GM18870 (cell line): ENCODE measurements at regions not wholly inside any gene's neighbourhood (a gene's known extent, or its start where the extent isn't known, plus 50 kb on each side); places are given as distances from the start of the nearest gene placed in this dataset.
"Not testable (repeated sequence)": the region's sequence is repeated elsewhere in the genome, so short reads cannot be mapped to it uniquely, and the experiment has no call there.

Source experiments
- ATAC-seq: cut with Tn5 transposase; IDR thresholded peaks from one replicate; pipeline ENCODE4 v1.9.1; 2021; ENCODE audit warnings: moderate library complexity; ENCODE audit not compliant: unreplicated experiment

- no peak for ATAC-seq
Observed at GRCh38 chrX:65971151-65971550, 68.7 kb downstream of the VSIG4 start.

GRCh38 chrX:65967159-65967558, 72.7 kb downstream of the VSIG4 start:
- ATAC-seq = not testable (repeated sequence)

GRCh38 chrX:65961714-65962113, 78.2 kb downstream of the VSIG4 start:
- ATAC-seq = no peak

- ATAC-seq = no peak
Observed at GRCh38 chrX:65948103-65948502, 91.8 kb downstream of the VSIG4 start.

GRCh38 chrX:65941775-65942174, 98.1 kb downstream of the VSIG4 start:
- no peak for ATAC-seq

- no peak for ATAC-seq
Observed at GRCh38 chrX:65933085-65933589, 106.7 kb downstream of the VSIG4 start.

GRCh38 chrX:65932173-65933084, 107.5 kb downstream of the VSIG4 start:
- no peak for ATAC-seq

GRCh38 chrX:65928522-65928921, 111.4 kb downstream of the VSIG4 start:
- ATAC-seq = no peak

- not testable (repeated sequence) for ATAC-seq
Observed at GRCh38 chrX:65927386-65927785, 112.5 kb downstream of the VSIG4 start.

GRCh38 chrX:65926095-65927019, 113.5 kb downstream of the VSIG4 start:
- peak; percentile 78 for ATAC-seq

- no peak for ATAC-seq
Observed at GRCh38 chrX:65925592-65925991, 114.3 kb downstream of the VSIG4 start.

- ATAC-seq = no peak
Observed at GRCh38 chrX:65925005-65925404, 114.9 kb downstream of the VSIG4 start.

GRCh38 chrX:65921363-65921762, 118.5 kb downstream of the VSIG4 start:
- no peak for ATAC-seq

- no peak for ATAC-seq
Observed at GRCh38 chrX:65920620-65921019, 119.3 kb downstream of the VSIG4 start.

GRCh38 chrX:65910899-65911298, 129.0 kb downstream of the VSIG4 start:
- ATAC-seq = no peak

- ATAC-seq = no peak
Observed at GRCh38 chrX:65903750-65904149, 136.1 kb downstream of the VSIG4 start.

GRCh38 chrX:65902011-65902410, 137.9 kb downstream of the VSIG4 start:
- no peak for ATAC-seq

GRCh38 chrX:65900850-65901844, 138.7 kb downstream of the VSIG4 start:
- ATAC-seq = no peak

- ATAC-seq = no peak
Observed at GRCh38 chrX:65894133-65894532, 145.7 kb downstream of the VSIG4 start.

- not testable (repeated sequence) for ATAC-seq
Observed at GRCh38 chrX:65891817-65892216, 148.1 kb downstream of the VSIG4 start.
